Astrocyte (in vitro differentiated cells and primary cell): ENCODE measurements at regions not wholly inside any gene's neighbourhood (a gene's known extent, or its start where the extent isn't known, plus 50 kb on each side); places are given as distances from the start of the nearest gene placed in this dataset.

Experiments used
- DNase-seq: peaks from one replicate; pipeline ENCODE4 v3.0.0-alpha.2; 2010; ENCODE audit warnings: low read depth
- FAIRE-seq: peaks from 2 replicates; lab custom pipeline; 2011; peaks lifted over from hg19 to GRCh38; lab: Jason Lieb, UNC
- H2AFZ ChIP-seq: 2 replicates; pipeline ENCODE4 v1.6.0; 2012; ENCODE audit warnings: low read depth, low read length, inconsistent platforms
- H3K27ac ChIP-seq: 2 replicates; pipeline ENCODE4 v1.5.1; 2011; ENCODE audit warnings: low read depth, low read length, inconsistent platforms
- H3K27me3 ChIP-seq: 2 replicates; pipeline ENCODE4 v1.6.0; 2011; ENCODE audit warnings: low read length, inconsistent platforms; ENCODE audit not compliant: insufficient read depth
- H3K36me3 ChIP-seq: 2 replicates; pipeline ENCODE4 v1.5.1; 2011; ENCODE audit warnings: low read length, inconsistent platforms; ENCODE audit not compliant: insufficient read depth
- H3K4me1 ChIP-seq: 2 replicates; pipeline ENCODE4 v1.5.1; 2011; ENCODE audit warnings: low read length, inconsistent platforms; ENCODE audit not compliant: insufficient read depth
- H3K4me2 ChIP-seq: 2 replicates; pipeline ENCODE4 v1.6.0; 2012; ENCODE audit warnings: low read length, inconsistent platforms
- H3K4me3 ChIP-seq: 2 replicates; pipeline ENCODE4 v1.5.1; 2011; ENCODE audit warnings: low read depth, mild to moderate bottlenecking, low read length, inconsistent platforms; ENCODE audit not compliant: insufficient read depth
- H3K79me2 ChIP-seq: 2 replicates; pipeline ENCODE4 v1.6.0; 2012; ENCODE audit warnings: mild to moderate bottlenecking, low read length, inconsistent platforms; ENCODE audit not compliant: insufficient read depth
- H3K9ac ChIP-seq: 2 replicates; pipeline ENCODE4 v1.6.0; 2012; ENCODE audit warnings: mild to moderate bottlenecking, low read length, inconsistent platforms
- H3K9me3 ChIP-seq: 2 replicates; pipeline ENCODE4 v1.5.1; 2012; ENCODE audit warnings: low read depth, mild to moderate bottlenecking, low read length, inconsistent platforms; ENCODE audit not compliant: insufficient read depth
- H4K20me1 ChIP-seq: 2 replicates; pipeline ENCODE4 v1.6.0; 2012; ENCODE audit warnings: low read length, inconsistent platforms; ENCODE audit not compliant: insufficient read depth
- H3K27ac Mint-ChIP-seq: one replicate; pipeline ENCODE4 v1.8.0; 2021; ENCODE audit warnings: mild to moderate bottlenecking, mixed read lengths; ENCODE audit not compliant: unreplicated experiment
- H3K27me3 Mint-ChIP-seq: one replicate; pipeline ENCODE4 v1.8.0; 2021; ENCODE audit warnings: low read depth, mixed read lengths; ENCODE audit not compliant: unreplicated experiment
- H3K36me3 Mint-ChIP-seq: one replicate; pipeline ENCODE4 v1.8.0; 2021; ENCODE audit warnings: low read depth, mixed read lengths; ENCODE audit not compliant: unreplicated experiment
- H3K4me1 Mint-ChIP-seq: one replicate; pipeline ENCODE4 v1.8.0; 2021; ENCODE audit warnings: low read depth, mixed read lengths; ENCODE audit not compliant: unreplicated experiment
- H3K4me3 Mint-ChIP-seq: one replicate; pipeline ENCODE4 v1.8.0; 2021; ENCODE audit warnings: mild to moderate bottlenecking, moderate library complexity, mixed read lengths; ENCODE audit not compliant: unreplicated experiment
- H3K9me3 Mint-ChIP-seq: one replicate; pipeline ENCODE4 v1.8.0; 2021; ENCODE audit warnings: mild to moderate bottlenecking, mixed read lengths; ENCODE audit not compliant: unreplicated experiment
- EZH2 ChIP-seq: IDR thresholded peaks from 2 replicates; pipeline ENCODE4 v1.6.1; 2012; ENCODE audit warnings: mild to moderate bottlenecking, low read length, inconsistent platforms; ENCODE audit not compliant: insufficient read depth
- TF ChIP-seq, protein P1 (sequence below): IDR thresholded peaks from 2 replicates; pipeline ENCODE4 v1.5.1; 2011; ENCODE audit warnings: low read depth, mild to moderate bottlenecking, inconsistent platforms, low read length, moderate library complexity; ENCODE audit not compliant: insufficient read depth

DNA sequence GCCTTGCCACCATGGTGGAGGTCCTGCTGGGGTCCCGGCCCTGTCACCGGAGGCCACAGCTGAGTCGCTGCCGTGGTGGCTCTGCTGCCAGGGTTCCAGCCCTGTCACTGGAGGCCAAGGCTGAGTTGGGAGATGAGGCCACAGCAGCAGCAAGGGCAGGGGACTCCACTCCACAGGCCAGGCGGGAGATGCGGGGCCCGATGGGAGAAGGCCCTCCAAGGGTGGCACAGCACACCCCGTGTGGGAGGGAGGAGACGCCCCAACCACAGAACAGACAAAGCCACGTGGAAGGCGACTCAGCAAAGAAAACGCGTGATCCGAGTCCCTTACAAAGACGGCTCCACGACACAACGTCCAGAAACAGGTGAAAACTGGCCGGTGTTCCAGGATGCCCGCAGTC, 159.3 kb downstream of the BRD1 start:
- no peak for DNase-seq
- Histone ChIP-seq H3K27ac (no peak overlapping the region), H4K20me1 (no peaks in the 10 kb centered on the region), H3K27me3 (peaks cover 9% of the 10 kb centered on the region), H3K4me2 (no peak overlapping the region), H3K9me3 (no peaks in the 10 kb centered on the region), H3K9ac (no peak overlapping the region), H3K4me1 (no peaks in the 10 kb centered on the region), H3K79me2 (no peaks in the 10 kb centered on the region), H2AFZ (no peak overlapping the region), H3K4me3 (no peak overlapping the region), H3K36me3 (no peaks in the 10 kb centered on the region)
- TF ChIP-seq, protein P1, sequence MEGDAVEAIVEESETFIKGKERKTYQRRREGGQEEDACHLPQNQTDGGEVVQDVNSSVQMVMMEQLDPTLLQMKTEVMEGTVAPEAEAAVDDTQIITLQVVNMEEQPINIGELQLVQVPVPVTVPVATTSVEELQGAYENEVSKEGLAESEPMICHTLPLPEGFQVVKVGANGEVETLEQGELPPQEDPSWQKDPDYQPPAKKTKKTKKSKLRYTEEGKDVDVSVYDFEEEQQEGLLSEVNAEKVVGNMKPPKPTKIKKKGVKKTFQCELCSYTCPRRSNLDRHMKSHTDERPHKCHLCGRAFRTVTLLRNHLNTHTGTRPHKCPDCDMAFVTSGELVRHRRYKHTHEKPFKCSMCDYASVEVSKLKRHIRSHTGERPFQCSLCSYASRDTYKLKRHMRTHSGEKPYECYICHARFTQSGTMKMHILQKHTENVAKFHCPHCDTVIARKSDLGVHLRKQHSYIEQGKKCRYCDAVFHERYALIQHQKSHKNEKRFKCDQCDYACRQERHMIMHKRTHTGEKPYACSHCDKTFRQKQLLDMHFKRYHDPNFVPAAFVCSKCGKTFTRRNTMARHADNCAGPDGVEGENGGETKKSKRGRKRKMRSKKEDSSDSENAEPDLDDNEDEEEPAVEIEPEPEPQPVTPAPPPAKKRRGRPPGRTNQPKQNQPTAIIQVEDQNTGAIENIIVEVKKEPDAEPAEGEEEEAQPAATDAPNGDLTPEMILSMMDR: no peak
- no peak for TF ChIP-seq EZH2
- Mint-ChIP-seq H3K36me3 (no peaks in the 10 kb centered on the region), H3K27ac (no peak overlapping the region), H3K4me3 (no peak overlapping the region), H3K4me1 (no peaks in the 10 kb centered on the region), H3K9me3 (peaks cover 8% of the 10 kb centered on the region), H3K27me3 (peaks cover 45% of the 10 kb centered on the region)
- no peak for FAIRE-seq

- H3K27ac ChIP-seq: no peak overlapping the region
- H3K9me3 Mint-ChIP-seq: peaks cover 8% of the 10 kb centered on the region
- H3K36me3 ChIP-seq: no peaks in the 10 kb centered on the region
- no peak overlapping the region for H2AFZ ChIP-seq
- H3K9me3 ChIP-seq: no peaks in the 10 kb centered on the region
- H3K36me3 Mint-ChIP-seq: no peaks in the 10 kb centered on the region
- H3K4me1 Mint-ChIP-seq: no peaks in the 10 kb centered on the region
- no peaks in the 10 kb centered on the region for H3K79me2 ChIP-seq
- no peak overlapping the region for H3K9ac ChIP-seq
- no peaks in the 10 kb centered on the region for H4K20me1 ChIP-seq
- no peaks in the 10 kb centered on the region for H3K4me1 ChIP-seq
- TF ChIP-seq EZH2: no peak
- TF ChIP-seq, protein P1: no peak
- no peak overlapping the region for H3K27ac Mint-ChIP-seq
- no peak for DNase-seq
- FAIRE-seq: no peak
- no peak overlapping the region for H3K4me3 ChIP-seq
- no peak overlapping the region for H3K4me3 Mint-ChIP-seq
- H3K27me3 ChIP-seq: peaks cover 9% of the 10 kb centered on the region
- H3K27me3 Mint-ChIP-seq: peaks cover 52% of the 10 kb centered on the region
- no peak overlapping the region for H3K4me2 ChIP-seq
These were observed 160.4 kb downstream of the BRD1 start for GRCh38 chr22:49667236-49667635.

GRCh38 chr22:49666146-49666809, 161.4 kb downstream of the BRD1 start:
- no peaks in the 10 kb centered on the region for H3K36me3 Mint-ChIP-seq

More at GRCh38 chr22:49666146-49666809, 161.4 kb downstream of the BRD1 start:
- Mint-ChIP-seq H3K9me3 (peaks cover 8% of the 10 kb centered on the region), H3K4me1 (no peaks in the 10 kb centered on the region), H3K4me3 (no peak overlapping the region), H3K27ac (no peak overlapping the region), H3K27me3 (peaks cover 52% of the 10 kb centered on the region)
- Histone ChIP-seq H4K20me1 (no peaks in the 10 kb centered on the region), H3K9ac (no peak overlapping the region), H3K4me1 (no peaks in the 10 kb centered on the region), H3K4me2 (no peak overlapping the region), H3K9me3 (no peaks in the 10 kb centered on the region), H3K27me3 (peaks cover 6% of the 10 kb centered on the region), H3K4me3 (no peak overlapping the region), H2AFZ (no peak overlapping the region), H3K27ac (no peak overlapping the region), H3K79me2 (no peaks in the 10 kb centered on the region), H3K36me3 (no peaks in the 10 kb centered on the region)
- TF ChIP-seq EZH2: no peak
- TF ChIP-seq, protein P1: no peak
- FAIRE-seq (no peak), DNase-seq (no peak)
